ENCODE measurements at regions not wholly inside any gene's neighbourhood (a gene's known extent, or its start where the extent isn't known, plus 50 kb on each side); places are given as distances from the start of the nearest gene placed in this dataset.
"Not testable (repeated sequence)": the region's sequence is repeated elsewhere in the genome, so short reads cannot be mapped to it uniquely, and the experiment has no call there.

GRCh38 chr9:26789959-26790358, 102.6 kb downstream of the CAAP1 start:
- no peak for DNase-seq (ENCODE audit: low read depth)

- no peak for DNase-seq (ENCODE audit: low read depth)
These were observed 106.0 kb downstream of the CAAP1 start for GRCh38 chr9:26786564-26786963.

- no peak for DNase-seq (ENCODE audit: low read depth)
These were observed 109.7 kb downstream of the CAAP1 start for GRCh38 chr9:26782899-26783298.

- DNase-seq (ENCODE audit: low read depth) = no peak
These were observed 110.7 kb downstream of the CAAP1 start for GRCh38 chr9:26781906-26782305.

GRCh38 chr9:26780307-26780706, 112.3 kb downstream of the CAAP1 start:
- DNase-seq (ENCODE audit: low read depth) = not testable (repeated sequence)

GRCh38 chr9:26779062-26779461, 113.5 kb downstream of the CAAP1 start:
- no peak for DNase-seq (ENCODE audit: low read depth)

- no peak for DNase-seq (ENCODE audit: low read depth)
These were observed 117.2 kb downstream of the CAAP1 start for GRCh38 chr9:26775391-26775790.

- no peak for DNase-seq (ENCODE audit: low read depth)
These were observed 119.5 kb downstream of the CAAP1 start for GRCh38 chr9:26773056-26773455.

GRCh38 chr9:26770821-26771220, 121.8 kb downstream of the CAAP1 start:
- DNase-seq (ENCODE audit: low read depth) = no peak

GRCh38 chr9:26768145-26768544, 124.5 kb downstream of the CAAP1 start:
- no peak for DNase-seq (ENCODE audit: low read depth)

GRCh38 chr9:26760675-26761074, 131.9 kb downstream of the CAAP1 start:
- no peak for DNase-seq (ENCODE audit: low read depth)

- no peak for DNase-seq (ENCODE audit: low read depth)
These were observed 133.9 kb downstream of the CAAP1 start for GRCh38 chr9:26758655-26759054.

GRCh38 chr9:26756881-26757280, 135.7 kb downstream of the CAAP1 start:
- no peak for DNase-seq (ENCODE audit: low read depth)

GRCh38 chr9:26755476-26755875, 137.1 kb downstream of the CAAP1 start:
- DNase-seq (ENCODE audit: low read depth) = no peak

GRCh38 chr9:26754509-26755164, 138.0 kb downstream of the CAAP1 start:
- DNase-seq (ENCODE audit: low read depth) = no peak

- no peak for DNase-seq (ENCODE audit: low read depth)
These were observed 138.6 kb downstream of the CAAP1 start for GRCh38 chr9:26753971-26754370.

GRCh38 chr9:26750162-26750561, 142.4 kb downstream of the CAAP1 start:
- DNase-seq (ENCODE audit: low read depth) = no peak

GRCh38 chr9:26748449-26749058, 144.0 kb downstream of the CAAP1 start:
- DNase-seq (ENCODE audit: low read depth) = no peak

- DNase-seq (ENCODE audit: low read depth) = no peak
These were observed 145.0 kb downstream of the CAAP1 start for GRCh38 chr9:26747611-26748010.

- no peak for DNase-seq (ENCODE audit: low read depth)
These were observed 146.1 kb downstream of the CAAP1 start for GRCh38 chr9:26746357-26747072.

- DNase-seq (ENCODE audit: low read depth) = no peak
These were observed 147.5 kb downstream of the CAAP1 start for GRCh38 chr9:26745111-26745510.

- no peak for DNase-seq (ENCODE audit: low read depth)
These were observed 148.2 kb downstream of the CAAP1 start for GRCh38 chr9:26744191-26744965.

Measured in forelimb muscle (tissue), 1 donor.